Activated CD8-positive, alpha-beta T cell treated with anti-CD3 and anti-CD28 coated beads for 36 hours (primary cell): ENCODE measurements at regions not wholly inside any gene's neighbourhood (a gene's known extent, or its start where the extent isn't known, plus 50 kb on each side); places are given as distances from the start of the nearest gene placed in this dataset.

Experiments used
- ATAC-seq: fragments of 200-7000 bp; cut with Tn5 transposase; one replicate; pipeline ENCODE4 v1.10.0; 2021; ENCODE audit warnings: mild to moderate bottlenecking, moderate library complexity
- CTCF ChIA-PET: fragments of 350-600 bp; sonication (Branson Sonifier 250); formaldehyde crosslinking; loops from one replicate; lab custom pipeline; 2021; ENCODE audit warnings: antibody characterized with exemption; lab: Charles Lee
- POLR2A ChIA-PET: fragments of 350-600 bp; sonication (Branson Sonifier 250); formaldehyde crosslinking; loops from one replicate; lab custom pipeline; 2021; ENCODE audit warnings: antibody characterized with exemption; lab: Charles Lee
- DNase-seq: peaks from one replicate; pipeline ENCODE4 v3.0.0-alpha.2; 2020
- H3K27ac Mint-ChIP-seq: one replicate; pipeline ENCODE4 v1.8.0; 2021; ENCODE audit warnings: mild to moderate bottlenecking, mixed read lengths
- H3K27me3 Mint-ChIP-seq: one replicate; pipeline ENCODE4 v1.8.0; 2021; ENCODE audit warnings: mixed read lengths
- H3K36me3 Mint-ChIP-seq: one replicate; pipeline ENCODE4 v1.8.0; 2021; ENCODE audit warnings: low read depth, mixed read lengths
- H3K4me1 Mint-ChIP-seq: one replicate; pipeline ENCODE4 v1.8.0; 2021; ENCODE audit warnings: low read depth, mixed read lengths
- H3K4me3 Mint-ChIP-seq: one replicate; pipeline ENCODE4 v1.8.0; 2021; ENCODE audit warnings: mild to moderate bottlenecking, moderate library complexity, mixed read lengths
- H3K9me3 Mint-ChIP-seq: one replicate; pipeline ENCODE4 v1.8.0; 2021; ENCODE audit warnings: mixed read lengths
- CTCF ChIP-seq: fragments of 200-600 bp; IDR thresholded peaks from one replicate; pipeline ENCODE4 v1.8.0; 2022; ENCODE audit warnings: antibody characterized with exemption, mild to moderate bottlenecking
- intact Hi-C: fragments of 100-400 bp; cut with micrococcal nuclease; formaldehyde crosslinking; loops from one replicate; pipeline ENCODE4 v1.10.0; 2022

DNA sequence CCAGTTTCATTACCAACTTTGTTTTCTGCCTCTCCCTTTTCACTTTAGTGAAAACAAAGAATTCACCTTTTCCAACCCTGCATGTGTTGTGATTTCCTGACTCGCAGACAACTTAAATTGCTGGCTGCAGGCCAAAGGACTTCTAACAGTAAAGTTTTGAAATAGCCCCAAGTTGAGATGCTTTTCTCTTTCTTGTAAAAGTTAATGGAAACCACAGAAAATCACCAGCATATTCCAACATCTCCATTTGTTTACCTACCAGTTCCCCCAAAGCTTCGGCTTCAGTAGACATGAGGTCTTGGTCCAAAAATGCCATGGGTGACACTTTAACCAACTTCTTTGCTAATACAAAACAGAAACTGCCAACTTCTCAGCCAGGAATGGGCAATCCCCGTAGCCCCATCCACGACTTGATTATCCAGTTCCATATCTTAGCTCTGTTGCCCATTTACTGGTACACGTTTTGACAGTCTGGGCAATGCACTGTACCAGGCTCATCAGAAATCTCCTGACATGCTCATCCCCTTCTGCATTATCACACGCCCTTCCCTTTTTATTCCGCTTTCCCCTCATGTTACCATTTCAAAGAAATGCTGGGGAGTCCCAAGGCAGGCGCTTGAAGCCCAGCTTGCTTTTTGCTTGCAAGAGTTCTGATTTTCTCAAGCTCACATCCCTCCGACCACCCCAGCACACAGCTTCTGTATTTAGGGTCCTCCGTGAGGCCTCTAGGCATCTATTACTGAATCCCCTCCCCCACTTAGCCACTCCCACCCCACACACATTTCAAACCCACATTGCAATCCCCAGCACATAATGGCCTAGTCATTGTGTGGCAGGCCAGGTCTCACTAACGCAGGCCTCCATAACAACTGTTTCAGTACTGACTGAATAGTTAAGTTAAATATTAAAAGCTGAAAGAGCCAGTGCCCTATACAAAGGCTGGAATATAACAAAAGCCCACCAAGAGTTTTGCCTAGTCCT lies 137.9 kb upstream of the S100G start:
- no peaks in the 10 kb centered on the region for H3K9me3 Mint-ChIP-seq
- no peak for TF ChIP-seq CTCF
- no peak overlapping the region for H3K4me3 Mint-ChIP-seq
- ChIA-PET CTCF (no interaction called here), POLR2A (no interaction called here)
- ATAC-seq, result no peak
- intact Hi-C loops, result no loop called here
- no peaks in the 10 kb centered on the region for H3K36me3 Mint-ChIP-seq
- H3K27me3 Mint-ChIP-seq, result no peaks in the 10 kb centered on the region
- no peak overlapping the region for H3K27ac Mint-ChIP-seq
- no peak for DNase-seq
- H3K4me1 Mint-ChIP-seq, result peaks cover 5% of the 10 kb centered on the region

- TF ChIP-seq CTCF, result no peak
- H3K27me3 Mint-ChIP-seq, result no peaks in the 10 kb centered on the region
- no peak overlapping the region for H3K27ac Mint-ChIP-seq
- ChIA-PET POLR2A (no interaction called here), CTCF (no interaction called here)
- DNase-seq (no peak), ATAC-seq (no peak)
- H3K4me1 Mint-ChIP-seq, result peaks cover 5% of the 10 kb centered on the region
- intact Hi-C loops, result no loop called here
- H3K36me3 Mint-ChIP-seq, result no peaks in the 10 kb centered on the region
- H3K4me3 Mint-ChIP-seq, result no peak overlapping the region
- no peaks in the 10 kb centered on the region for H3K9me3 Mint-ChIP-seq
These were observed 133.6 kb upstream of the S100G start for GRCh38 chrX:16516232-16516876.

GRCh38 chrX:16517039-16517605 lies 132.8 kb upstream of the S100G start:
- DNase-seq (no peak), ATAC-seq (no peak)
- ChIA-PET POLR2A (no interaction called here), CTCF (no interaction called here)
- no peak overlapping the region for H3K27ac Mint-ChIP-seq
- H3K4me3 Mint-ChIP-seq, result no peak overlapping the region
- H3K36me3 Mint-ChIP-seq, result no peaks in the 10 kb centered on the region
- peaks cover 5% of the 10 kb centered on the region for H3K4me1 Mint-ChIP-seq
- H3K27me3 Mint-ChIP-seq, result no peaks in the 10 kb centered on the region
- H3K9me3 Mint-ChIP-seq, result no peaks in the 10 kb centered on the region
- TF ChIP-seq CTCF, result no peak
- intact Hi-C loops, result no loop called here

- no peak for TF ChIP-seq CTCF
- no peak overlapping the region for H3K27ac Mint-ChIP-seq
- DNase-seq, result no peak
- no peak overlapping the region for H3K4me3 Mint-ChIP-seq
- no peaks in the 10 kb centered on the region for H3K27me3 Mint-ChIP-seq
- H3K36me3 Mint-ChIP-seq, result no peaks in the 10 kb centered on the region
- ChIA-PET POLR2A (no interaction called here), CTCF (no interaction called here)
- no peak for ATAC-seq
- no peaks in the 10 kb centered on the region for H3K9me3 Mint-ChIP-seq
- peaks cover 5% of the 10 kb centered on the region for H3K4me1 Mint-ChIP-seq
- intact Hi-C loops, result no loop called here
These were observed 131.8 kb upstream of the S100G start for GRCh38 chrX:16518131-16518530.

- H3K9me3 Mint-ChIP-seq, result peaks cover 9% of the 10 kb centered on the region
- peaks cover 11% of the 10 kb centered on the region for H3K36me3 Mint-ChIP-seq
- intact Hi-C loops, result loop anchor here (10.0 kb wide), 1 partner anchor 50 kb away; no protein-coding TSS in a partner anchor
- no peak overlapping the region for H3K27ac Mint-ChIP-seq
- no peak for TF ChIP-seq CTCF
- POLR2A ChIA-PET, result no interaction called here
- DNase-seq (no peak), ATAC-seq (no peak)
- no peak overlapping the region for H3K4me3 Mint-ChIP-seq
- H3K27me3 Mint-ChIP-seq, result no peaks in the 10 kb centered on the region
- CTCF ChIA-PET, result no interaction called here
- H3K4me1 Mint-ChIP-seq, result peaks cover 29% of the 10 kb centered on the region
These were observed 125.6 kb upstream of the S100G start for GRCh38 chrX:16524316-16524715.
